Activated naive CD8-positive, alpha-beta T cell treated with anti-CD3 and anti-CD28 coated beads for 36 hours (primary cell): ENCODE measurements at regions not wholly inside any gene's neighbourhood (a gene's known extent, or its start where the extent isn't known, plus 50 kb on each side); places are given as distances from the start of the nearest gene placed in this dataset.
A peak's percentile ranks its signal among the peaks of the same experiment; 100 is the strongest.
"Not testable (repeated sequence)": the region's sequence is repeated elsewhere in the genome, so short reads cannot be mapped to it uniquely, and the experiment has no call there.

ENCODE experiments used
- DNase-seq: peaks from one replicate; pipeline ENCODE4 v3.0.0; 2021
- H3K27ac Mint-ChIP-seq: one replicate; pipeline ENCODE4 v1.8.0; 2022; ENCODE audit warnings: mild to moderate bottlenecking, moderate library complexity, mixed read lengths
- H3K27me3 Mint-ChIP-seq: one replicate; pipeline ENCODE4 v1.8.0; 2022; ENCODE audit warnings: mild to moderate bottlenecking, mixed read lengths
- H3K36me3 Mint-ChIP-seq: one replicate; pipeline ENCODE4 v1.8.0; 2021; ENCODE audit warnings: mild to moderate bottlenecking, mixed read lengths
- H3K4me1 Mint-ChIP-seq: one replicate; pipeline ENCODE4 v1.8.0; 2021; ENCODE audit warnings: mixed read lengths
- H3K4me3 Mint-ChIP-seq: one replicate; pipeline ENCODE4 v1.8.0; 2022; ENCODE audit warnings: mild to moderate bottlenecking, moderate library complexity, mixed read lengths
- H3K9me3 Mint-ChIP-seq: one replicate; pipeline ENCODE4 v1.8.0; 2022; ENCODE audit warnings: mixed read lengths

DNA sequence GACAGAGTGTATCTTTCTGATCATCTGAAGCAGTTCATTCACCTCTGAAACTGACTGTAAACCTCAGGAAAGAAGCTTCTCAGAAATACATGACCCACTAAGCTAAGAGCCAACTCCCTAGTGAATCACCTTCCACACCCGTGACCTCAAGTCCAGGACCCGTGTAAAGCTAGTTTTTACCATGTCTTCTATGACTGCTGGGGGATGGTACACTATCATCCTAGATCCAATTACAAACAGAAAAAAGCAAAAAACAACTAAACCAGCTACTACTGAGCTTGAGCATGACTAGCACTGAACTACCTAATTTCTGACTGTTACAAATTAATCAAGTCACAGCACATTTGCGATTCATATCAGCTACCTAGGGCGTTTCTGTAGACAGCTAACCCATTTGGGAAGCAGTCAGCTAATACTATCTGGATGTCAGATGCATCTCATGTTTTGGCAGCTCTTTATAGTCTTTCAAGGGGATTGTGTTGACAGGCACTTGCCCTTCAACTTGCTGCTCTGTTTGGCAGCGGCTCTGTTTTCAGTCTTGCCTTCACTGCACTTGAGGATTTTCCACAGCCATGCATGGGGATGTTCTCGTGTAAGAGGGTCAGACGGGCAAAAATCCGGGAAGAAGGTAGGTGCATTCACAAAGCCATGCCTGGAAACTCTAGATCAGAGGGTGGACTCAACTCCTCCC is 350.3 kb downstream of the ANAPC1 start:
- peak overlapping the region; percentile 3 for H3K27ac Mint-ChIP-seq
- DNase-seq, H3K9me3 Mint-ChIP-seq, H3K36me3 Mint-ChIP-seq, H3K4me3 Mint-ChIP-seq: not testable (repeated sequence)
- peaks cover 17% of the 10 kb centered on the region for H3K27me3 Mint-ChIP-seq
- peaks cover 15% of the 10 kb centered on the region for H3K4me1 Mint-ChIP-seq

DNA sequence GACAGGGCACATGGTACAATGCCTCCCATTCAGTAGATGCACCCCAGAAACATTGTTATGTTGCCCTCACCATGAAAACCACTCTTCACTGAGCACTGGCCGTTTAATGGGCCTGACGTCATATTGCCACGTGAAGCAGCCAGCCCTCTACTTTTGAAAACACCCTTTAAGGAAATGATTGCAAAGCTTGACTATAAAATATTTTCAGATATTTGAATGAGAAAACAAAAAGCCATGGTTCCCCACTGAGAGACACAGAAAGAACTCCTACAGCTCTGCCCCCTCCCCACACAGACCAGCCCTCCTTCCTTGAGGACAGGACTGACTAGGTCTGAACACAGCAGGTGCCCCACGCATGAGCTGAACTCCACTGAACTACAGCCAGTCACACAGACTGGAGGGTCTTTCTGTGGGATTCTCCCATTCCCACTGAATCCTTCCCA is 349.1 kb downstream of the ANAPC1 start:
- H3K4me1 Mint-ChIP-seq, result peaks cover 15% of the 10 kb centered on the region

DNA sequence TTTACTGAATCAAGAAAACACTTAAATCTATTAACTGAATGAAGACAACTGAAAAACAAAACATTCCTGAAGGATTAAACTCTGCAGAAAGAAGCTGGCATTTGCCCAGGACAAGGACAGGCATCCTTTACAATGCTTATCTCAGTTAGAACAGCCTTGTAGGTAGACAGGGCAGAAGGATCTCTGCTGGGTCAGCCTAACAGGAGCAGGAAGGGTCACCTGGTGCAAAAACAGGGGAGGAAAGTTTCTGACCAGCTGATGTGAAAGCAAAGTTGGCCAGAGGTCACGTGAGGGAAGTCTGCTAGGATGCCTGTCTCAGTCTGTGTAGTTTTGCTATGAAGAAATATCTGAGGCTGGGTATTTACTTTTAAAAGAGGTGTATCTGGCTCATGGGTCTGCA is 348.6 kb downstream of the ANAPC1 start:
- H3K4me3 Mint-ChIP-seq, result no peak overlapping the region
- peaks cover 17% of the 10 kb centered on the region for H3K27me3 Mint-ChIP-seq
- H3K27ac Mint-ChIP-seq, result no peak overlapping the region

More for the DNA sequence above, 349.1 kb downstream of the ANAPC1 start:
- Mint-ChIP-seq H3K27ac (peak overlapping the region; percentile 19), H3K27me3 (peaks cover 17% of the 10 kb centered on the region), H3K9me3 (no peaks in the 10 kb centered on the region), H3K4me3 (no peak overlapping the region), H3K36me3 (no peaks in the 10 kb centered on the region)
- DNase-seq, result no peak

DNA sequence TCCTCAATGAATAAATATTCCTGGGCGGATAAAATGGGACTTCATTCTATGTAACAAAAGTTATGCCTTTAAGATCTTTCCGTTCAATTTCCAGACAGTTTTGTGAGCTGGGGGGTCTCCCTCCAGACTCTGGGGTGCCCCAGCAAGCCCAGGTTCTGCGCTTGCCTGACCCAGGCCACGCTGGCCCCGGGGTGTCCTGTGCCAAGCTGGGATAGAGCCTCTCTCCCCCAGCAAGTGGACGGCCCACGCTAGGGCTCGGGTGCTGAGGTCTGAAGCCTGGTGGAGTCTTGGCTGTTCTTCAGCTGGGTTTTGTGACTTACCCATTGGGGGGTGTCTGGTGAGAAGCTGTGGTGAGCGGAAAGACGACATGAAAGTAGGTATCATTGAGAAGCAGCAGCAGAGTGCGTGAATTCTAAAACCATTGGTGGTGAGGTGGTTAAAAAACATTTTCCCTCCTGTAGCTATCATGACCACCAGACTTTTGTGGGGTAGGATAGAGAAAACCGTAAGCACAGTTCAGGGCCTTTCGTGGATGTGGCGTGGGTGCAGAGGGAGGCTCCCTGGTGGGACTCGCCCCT is 346.8 kb downstream of the ANAPC1 start:
- H3K27me3 Mint-ChIP-seq, result peaks cover 17% of the 10 kb centered on the region
- H3K36me3 Mint-ChIP-seq, result no peaks in the 10 kb centered on the region
- peaks cover 15% of the 10 kb centered on the region for H3K4me1 Mint-ChIP-seq
- no peaks in the 10 kb centered on the region for H3K9me3 Mint-ChIP-seq
- H3K27ac Mint-ChIP-seq, result peak overlapping the region; percentile 15
- no peak for DNase-seq
- H3K4me3 Mint-ChIP-seq, result no peak overlapping the region

More for the DNA sequence above, 348.6 kb downstream of the ANAPC1 start:
- DNase-seq, result no peak
- Mint-ChIP-seq H3K36me3 (no peaks in the 10 kb centered on the region), H3K9me3 (no peaks in the 10 kb centered on the region), H3K4me1 (peaks cover 15% of the 10 kb centered on the region)

DNA sequence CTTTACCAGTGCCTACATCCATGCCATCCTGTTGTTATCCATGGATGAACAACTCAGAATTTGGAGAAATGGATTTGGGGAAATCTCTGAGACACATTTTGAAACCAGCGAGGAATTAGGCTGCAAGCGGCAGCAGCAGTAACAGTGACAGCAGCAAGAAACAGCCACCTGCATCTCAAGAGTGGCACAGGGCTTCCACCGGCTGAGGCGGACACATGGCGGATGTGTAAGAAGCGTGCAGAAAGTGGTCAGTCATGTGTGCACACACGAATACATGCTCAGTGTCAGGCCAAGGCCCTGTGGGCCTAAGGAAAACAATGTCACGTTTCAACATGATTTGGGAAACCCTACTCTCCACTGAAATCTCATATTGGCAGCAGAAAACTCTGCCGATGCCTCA is 344.0 kb downstream of the ANAPC1 start:
- H3K4me1 Mint-ChIP-seq, H3K4me3 Mint-ChIP-seq, H3K27ac Mint-ChIP-seq, H3K9me3 Mint-ChIP-seq, DNase-seq, H3K36me3 Mint-ChIP-seq: not testable (repeated sequence)
- H3K27me3 Mint-ChIP-seq, result peaks cover 12% of the 10 kb centered on the region

DNA sequence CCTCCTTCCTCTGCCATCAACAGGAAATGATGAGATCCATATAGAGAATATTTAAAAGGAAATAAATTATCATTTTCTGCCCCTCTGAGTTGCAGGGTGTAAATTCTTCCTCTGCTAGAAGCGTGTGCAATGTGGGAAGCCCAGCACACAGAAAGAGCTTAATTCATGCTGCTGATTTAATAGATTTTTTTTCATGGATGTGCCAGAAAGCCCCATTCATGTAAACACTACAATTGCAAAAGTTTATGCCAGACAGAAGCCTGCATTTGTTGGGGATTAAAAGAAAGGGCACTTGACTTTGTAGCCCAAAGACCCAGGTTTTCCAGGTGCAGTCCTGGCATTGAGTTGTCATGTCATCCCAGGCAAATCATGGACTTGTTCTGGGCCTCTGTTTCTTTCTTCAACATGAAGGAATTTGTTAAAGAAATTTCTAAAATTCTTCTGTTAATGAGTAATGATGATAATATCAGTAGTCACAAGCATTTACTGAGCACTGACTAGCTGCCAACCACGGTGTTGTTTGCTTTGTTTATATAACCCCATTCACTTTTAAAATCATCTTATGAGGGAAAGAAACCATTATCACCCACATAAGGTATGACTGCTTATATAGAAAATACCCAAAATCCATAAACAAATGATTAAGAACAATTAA is 341.7 kb downstream of the ANAPC1 start:
- not testable (repeated sequence) for H3K27ac Mint-ChIP-seq, H3K36me3 Mint-ChIP-seq, H3K27me3 Mint-ChIP-seq, H3K4me1 Mint-ChIP-seq, H3K9me3 Mint-ChIP-seq, DNase-seq, H3K4me3 Mint-ChIP-seq

DNA sequence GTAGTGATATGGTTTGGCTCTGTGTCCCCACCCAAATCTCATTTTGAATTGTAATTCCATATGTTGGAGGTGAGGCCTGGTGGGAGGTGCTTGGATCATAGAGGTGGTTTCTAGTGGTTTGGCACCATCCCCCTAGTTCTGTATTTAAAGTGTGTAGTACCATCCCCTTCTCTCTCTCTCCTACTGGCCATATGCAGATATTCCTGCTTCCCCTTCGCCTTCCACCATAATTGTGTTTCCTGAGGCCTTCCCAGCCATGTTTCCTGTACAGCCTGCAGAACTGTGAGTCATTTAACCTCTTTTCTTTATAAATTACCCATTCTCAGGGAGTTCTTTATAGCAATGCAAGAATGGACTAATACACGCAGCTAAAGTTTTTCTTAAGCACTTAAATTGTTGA is 340.0 kb downstream of the ANAPC1 start:
- not testable (repeated sequence) for DNase-seq, H3K9me3 Mint-ChIP-seq, H3K36me3 Mint-ChIP-seq, H3K4me3 Mint-ChIP-seq, H3K27me3 Mint-ChIP-seq, H3K27ac Mint-ChIP-seq, H3K4me1 Mint-ChIP-seq

DNA sequence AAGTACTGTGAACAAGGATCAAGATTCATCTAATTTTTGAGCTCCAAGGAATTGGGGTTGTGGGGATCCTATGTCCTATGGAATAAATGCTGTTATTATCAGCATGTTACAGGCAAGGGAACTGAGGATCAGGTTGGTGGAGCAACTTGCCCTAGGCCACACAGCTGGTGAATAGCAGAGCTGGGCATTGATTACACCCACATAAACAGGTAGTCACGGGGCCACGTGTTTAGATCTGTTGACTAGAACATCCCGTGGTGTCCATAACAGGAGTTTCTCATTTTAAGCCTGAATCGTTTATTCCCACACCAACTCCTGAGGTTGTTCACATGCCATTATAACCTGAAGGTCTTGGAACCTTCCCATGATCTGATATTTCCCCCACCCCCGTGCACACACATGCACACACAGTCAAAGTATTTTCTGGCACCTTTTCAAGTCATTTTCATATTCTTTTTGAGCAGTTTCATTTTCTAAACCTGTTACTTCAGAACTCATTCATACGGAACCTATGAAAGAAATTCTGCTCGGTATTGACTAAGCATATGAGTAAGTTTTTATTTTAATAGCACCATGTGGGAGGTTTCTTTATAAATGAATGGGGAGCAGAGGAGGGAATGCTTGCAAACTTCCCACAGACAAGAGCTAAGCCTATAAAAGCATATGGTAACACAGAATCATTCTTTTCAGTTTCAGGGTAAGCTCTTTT is 338.1 kb downstream of the ANAPC1 start:
- H3K9me3 Mint-ChIP-seq, H3K27ac Mint-ChIP-seq, H3K36me3 Mint-ChIP-seq, DNase-seq, H3K27me3 Mint-ChIP-seq, H3K4me1 Mint-ChIP-seq, H3K4me3 Mint-ChIP-seq: not testable (repeated sequence)

DNA sequence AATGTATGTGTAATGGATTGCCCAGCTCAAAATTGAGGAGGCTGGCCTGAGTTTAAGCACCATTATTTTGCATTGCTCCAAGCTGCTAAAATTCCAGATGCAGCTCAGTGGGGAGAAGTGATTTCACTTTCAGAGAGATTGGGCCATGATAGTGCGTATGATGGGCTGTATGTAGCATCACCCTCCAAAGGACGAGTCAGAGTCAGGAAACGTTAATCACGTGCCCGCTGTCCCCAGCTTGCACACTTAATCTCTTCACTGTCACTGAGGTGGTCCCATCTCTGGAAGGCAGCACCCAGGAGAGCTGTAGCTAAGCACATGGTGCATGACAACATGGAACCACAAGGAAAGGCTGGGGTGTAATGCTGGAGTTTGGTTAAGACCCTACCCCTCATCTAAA is 337.4 kb downstream of the ANAPC1 start:
- H3K9me3 Mint-ChIP-seq, H3K27me3 Mint-ChIP-seq, H3K4me3 Mint-ChIP-seq, DNase-seq, H3K36me3 Mint-ChIP-seq, H3K27ac Mint-ChIP-seq, H3K4me1 Mint-ChIP-seq: not testable (repeated sequence)

DNA sequence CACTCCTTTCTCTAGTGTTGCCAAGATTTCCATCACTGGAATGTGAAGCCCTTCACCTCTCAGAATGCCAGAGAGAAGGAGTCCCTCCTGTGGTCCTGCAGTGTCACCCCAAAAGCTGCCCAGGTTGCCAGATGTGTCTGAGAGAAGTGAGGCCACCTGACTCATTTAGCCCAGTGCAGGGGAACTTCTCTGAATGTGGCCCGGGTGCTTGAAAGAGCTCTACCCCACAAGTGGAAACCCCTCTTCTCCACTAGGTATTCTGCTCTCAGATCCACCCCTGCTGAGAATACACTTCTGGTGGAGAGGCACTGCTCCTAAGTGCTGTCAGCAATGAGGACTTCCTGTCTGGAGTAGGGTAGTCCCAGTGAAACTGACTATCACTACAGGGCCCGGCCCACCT is 334.8 kb downstream of the ANAPC1 start:
- not testable (repeated sequence) for H3K27ac Mint-ChIP-seq, H3K27me3 Mint-ChIP-seq, H3K9me3 Mint-ChIP-seq, H3K36me3 Mint-ChIP-seq, DNase-seq, H3K4me3 Mint-ChIP-seq, H3K4me1 Mint-ChIP-seq

DNA sequence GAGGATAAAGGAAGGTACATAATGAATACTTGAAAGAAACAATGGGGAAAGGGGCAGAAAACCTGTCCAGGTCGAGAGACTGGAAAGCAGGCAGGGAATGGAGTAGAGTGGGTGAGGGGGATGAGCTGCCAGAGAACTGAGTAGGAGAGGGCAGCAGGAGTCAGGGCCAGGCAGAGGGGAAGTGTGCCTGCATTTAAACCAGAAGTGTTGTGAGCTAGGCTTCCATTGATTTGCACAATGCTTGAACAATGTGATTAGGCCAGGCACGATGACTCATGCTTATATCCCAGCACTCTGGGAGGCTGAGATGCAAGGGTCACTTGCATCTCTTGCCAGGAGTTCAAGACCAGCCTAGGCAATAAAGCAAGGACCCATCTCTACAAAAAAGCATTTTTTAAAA is 332.6 kb downstream of the ANAPC1 start:
- not testable (repeated sequence) for H3K4me3 Mint-ChIP-seq

DNA sequence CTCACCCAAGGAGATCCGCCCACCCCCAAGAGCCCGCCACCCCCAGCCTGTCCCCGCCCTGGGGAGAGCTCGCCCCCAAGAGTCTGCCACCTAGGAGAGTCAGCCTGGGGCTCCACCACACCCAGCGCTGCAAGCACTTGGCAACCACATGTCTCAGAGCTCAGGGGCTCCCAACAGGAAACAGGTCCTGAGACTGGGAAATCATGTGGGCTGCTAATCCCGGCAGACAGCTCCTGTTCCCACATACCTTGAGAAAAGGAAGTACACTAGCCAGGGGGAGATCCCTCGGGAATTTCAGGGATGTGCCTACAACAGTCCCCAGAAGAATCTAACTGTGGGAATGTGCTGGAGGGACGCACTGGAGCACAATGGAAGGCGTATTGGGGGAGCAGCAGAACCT is 331.4 kb downstream of the ANAPC1 start:
- not testable (repeated sequence) for H3K36me3 Mint-ChIP-seq, H3K27ac Mint-ChIP-seq, H3K27me3 Mint-ChIP-seq, H3K9me3 Mint-ChIP-seq, DNase-seq, H3K4me1 Mint-ChIP-seq, H3K4me3 Mint-ChIP-seq

More for the DNA sequence above, 332.6 kb downstream of the ANAPC1 start:
- not testable (repeated sequence) for H3K27me3 Mint-ChIP-seq, DNase-seq, H3K36me3 Mint-ChIP-seq, H3K4me1 Mint-ChIP-seq, H3K27ac Mint-ChIP-seq, H3K9me3 Mint-ChIP-seq

DNA sequence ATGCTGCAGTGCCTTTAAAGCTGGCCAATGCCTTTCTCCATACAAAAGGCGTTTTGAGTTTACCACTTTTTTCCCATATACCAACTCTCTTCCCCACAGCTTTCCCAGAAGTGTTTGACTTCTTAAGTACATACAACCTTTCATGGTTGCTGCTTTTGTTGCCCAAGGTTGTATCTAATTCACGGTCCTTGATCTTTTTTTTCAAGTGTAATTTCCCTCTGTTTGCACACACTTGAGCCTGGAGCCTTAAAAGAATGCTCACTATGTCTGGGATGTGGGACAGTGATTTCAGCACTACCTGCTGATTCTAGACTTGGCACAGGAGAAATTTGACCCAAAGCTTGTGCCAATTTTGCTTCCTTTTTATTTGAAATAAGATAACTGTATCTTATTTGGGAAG is 324.7 kb downstream of the ANAPC1 start:
- not testable (repeated sequence) for H3K9me3 Mint-ChIP-seq, H3K4me1 Mint-ChIP-seq, H3K27me3 Mint-ChIP-seq, H3K4me3 Mint-ChIP-seq, H3K36me3 Mint-ChIP-seq, H3K27ac Mint-ChIP-seq, DNase-seq

DNA sequence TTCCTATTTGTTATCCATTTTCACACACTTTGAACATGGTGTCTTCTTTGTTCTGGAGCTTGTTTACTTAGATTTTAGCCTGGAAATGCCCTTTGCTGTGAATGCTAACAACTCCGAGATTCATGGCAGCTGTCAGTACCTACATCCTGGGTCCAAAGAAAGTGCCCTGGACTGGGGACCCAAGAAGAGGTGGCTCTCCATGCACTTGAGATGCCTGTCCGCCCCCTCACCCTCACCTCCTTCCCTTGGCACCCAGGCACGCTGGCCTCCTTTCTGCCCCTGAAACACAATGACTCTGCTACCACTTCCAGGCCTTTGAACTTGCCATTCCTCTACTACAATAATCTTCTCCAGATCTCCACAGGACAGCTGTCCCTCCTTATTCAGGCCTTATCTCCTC is 324.2 kb downstream of the ANAPC1 start:
- H3K4me1 Mint-ChIP-seq, DNase-seq, H3K27ac Mint-ChIP-seq, H3K27me3 Mint-ChIP-seq, H3K36me3 Mint-ChIP-seq, H3K9me3 Mint-ChIP-seq, H3K4me3 Mint-ChIP-seq: not testable (repeated sequence)

DNA sequence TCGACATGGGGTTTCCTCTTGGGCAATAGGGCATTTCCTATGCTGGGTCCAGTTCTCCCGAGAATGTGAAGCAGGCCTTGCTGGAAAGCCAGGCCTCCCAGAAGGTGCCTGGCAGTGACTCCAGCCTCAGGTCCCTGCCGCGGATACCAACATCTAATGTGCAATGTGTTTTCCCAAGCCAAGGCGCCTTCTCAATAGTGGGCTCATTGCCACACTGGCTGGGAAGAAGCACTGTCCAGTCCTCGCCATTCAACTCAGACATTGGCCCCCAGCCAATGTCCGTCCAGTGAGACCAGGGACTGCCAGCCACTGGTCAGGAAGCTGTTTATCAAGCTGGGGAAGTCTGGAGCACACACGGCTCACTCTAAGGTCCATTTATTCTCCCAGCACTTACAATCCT is 317.9 kb downstream of the ANAPC1 start:
- H3K9me3 Mint-ChIP-seq, DNase-seq, H3K36me3 Mint-ChIP-seq, H3K4me3 Mint-ChIP-seq, H3K27ac Mint-ChIP-seq, H3K4me1 Mint-ChIP-seq, H3K27me3 Mint-ChIP-seq: not testable (repeated sequence)
